Hematopoietic multipotent progenitor cell treated with erythropoietin and hydrocortisone succinate and interleukin-3 and kit ligand, for 4 days (in vitro differentiated cells): ENCODE measurements at regions not wholly inside any gene's neighbourhood (a gene's known extent, or its start where the extent isn't known, plus 50 kb on each side); places are given as distances from the start of the nearest gene placed in this dataset.

ENCODE experiments used
- DNase-seq: peaks from one replicate; pipeline ENCODE4 v3.0.0-alpha.2; 2015

- DNase-seq, result peak; percentile 93
These were observed 82.6 kb upstream of the TANK start for GRCh38 chr2:161077367-161078210.

GRCh38 chr2:161078211-161078539, 82.1 kb upstream of the TANK start:
- no peak for DNase-seq

GRCh38 chr2:161085149-161085548, 75.1 kb upstream of the TANK start:
- peak; percentile 48 for DNase-seq

GRCh38 chr2:161088658-161089350, 71.4 kb upstream of the TANK start:
- DNase-seq, result no peak

GRCh38 chr2:161090411-161090810, 69.8 kb upstream of the TANK start:
- peak; percentile 74 for DNase-seq

GRCh38 chr2:161095314-161095713, 64.9 kb upstream of the TANK start:
- no peak for DNase-seq

- no peak for DNase-seq
These were observed 63.9 kb upstream of the TANK start for GRCh38 chr2:161096336-161096735.

GRCh38 chr2:161097157-161097556, 63.1 kb upstream of the TANK start:
- DNase-seq, result no peak

- DNase-seq, result no peak
These were observed 59.9 kb upstream of the TANK start for GRCh38 chr2:161100211-161100895.

- DNase-seq, result no peak
These were observed 58.8 kb upstream of the TANK start for GRCh38 chr2:161101406-161101805.

GRCh38 chr2:161102770-161103450, 57.3 kb upstream of the TANK start:
- no peak for DNase-seq

- no peak for DNase-seq
These were observed 56.8 kb upstream of the TANK start for GRCh38 chr2:161103451-161103831.

- DNase-seq, result no peak
These were observed 56.1 kb upstream of the TANK start for GRCh38 chr2:161104054-161104553.

- DNase-seq, result no peak
These were observed 53.0 kb upstream of the TANK start for GRCh38 chr2:161107265-161107664.
